BJ (cell line): ENCODE measurements at regions not wholly inside any gene's neighbourhood (a gene's known extent, or its start where the extent isn't known, plus 50 kb on each side); places are given as distances from the start of the nearest gene placed in this dataset.

Experiments used
- CTCF ChIA-PET: fragments of 350-600 bp; formaldehyde crosslinking; extraction: SDS; loops from one replicate; lab custom pipeline; 2021; ENCODE audit warnings: antibody characterized with exemption, inconsistent platforms; lab: Yijun Ruan, JAX
- POLR2A ChIA-PET: fragments of 300-600 bp; sonication (Branson Sonifier 250); formaldehyde crosslinking; extraction: SDS; loops from one replicate; lab custom pipeline; 2021; ENCODE audit warnings: antibody characterized with exemption; lab: Charles Lee
- DNase-seq: peaks from one replicate; pipeline ENCODE4 v3.0.0-alpha.2; 2011; ENCODE audit warnings: low read depth
- H3K27me3 ChIP-seq: 2 replicates; pipeline ENCODE4 v1.6.0; 2011; ENCODE audit warnings: low read length; ENCODE audit not compliant: control insufficient read depth, insufficient read depth
- H3K36me3 ChIP-seq: 2 replicates; pipeline ENCODE4 v1.5.1; 2011; ENCODE audit warnings: low read length; ENCODE audit not compliant: control insufficient read depth, insufficient read depth
- H3K4me3 ChIP-seq: 2 replicates; pipeline ENCODE4 v1.5.1; 2011; ENCODE audit warnings: low read depth, mild to moderate bottlenecking, control low read depth, low read length
- CTCF ChIP-seq: IDR thresholded peaks from 2 replicates; pipeline ENCODE4 v1.5.1; 2011; ENCODE audit warnings: low read depth, mild to moderate bottlenecking, control low read depth, inconsistent platforms, low read length, moderate library complexity; ENCODE audit not compliant: insufficient read depth

DNA sequence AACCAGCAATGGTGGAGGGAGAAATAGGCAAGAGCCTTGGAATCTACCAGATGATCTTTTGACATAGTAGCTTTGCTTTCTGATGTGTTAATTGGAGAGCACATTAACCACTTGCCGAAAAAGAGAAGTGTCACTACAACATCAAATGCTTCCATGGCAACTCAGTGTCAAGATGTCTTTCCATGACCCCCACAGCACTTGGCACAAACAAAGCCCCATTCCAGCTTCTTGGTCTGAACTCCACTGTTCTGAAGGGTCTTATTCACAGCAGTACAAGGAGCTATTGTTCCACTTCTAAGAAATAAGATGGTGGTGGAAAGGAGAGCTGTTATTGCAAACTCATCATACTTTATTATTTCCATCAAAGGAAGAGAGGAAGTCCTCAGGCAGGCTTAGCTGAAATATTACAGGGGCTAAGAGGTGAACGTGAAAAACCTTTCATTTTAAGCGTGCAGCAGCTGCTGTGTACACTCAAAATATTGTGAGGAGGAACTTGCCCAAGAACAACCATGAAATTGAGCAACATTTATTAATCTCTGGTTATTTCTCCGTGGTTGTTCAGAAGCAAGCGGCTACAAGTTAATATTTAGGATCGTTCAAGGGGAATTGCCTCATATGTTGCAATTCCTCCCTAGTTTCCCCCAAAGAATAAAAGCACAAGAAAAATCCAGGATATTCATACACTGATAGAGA lies 354.8 kb upstream of the CELF2 start:
- no peak for DNase-seq
- CTCF ChIA-PET: interaction anchor here (1.7 kb wide), 1 partner anchor 16 kb away, joined by 3 read pairs; no protein-coding TSS in a partner anchor

DNA sequence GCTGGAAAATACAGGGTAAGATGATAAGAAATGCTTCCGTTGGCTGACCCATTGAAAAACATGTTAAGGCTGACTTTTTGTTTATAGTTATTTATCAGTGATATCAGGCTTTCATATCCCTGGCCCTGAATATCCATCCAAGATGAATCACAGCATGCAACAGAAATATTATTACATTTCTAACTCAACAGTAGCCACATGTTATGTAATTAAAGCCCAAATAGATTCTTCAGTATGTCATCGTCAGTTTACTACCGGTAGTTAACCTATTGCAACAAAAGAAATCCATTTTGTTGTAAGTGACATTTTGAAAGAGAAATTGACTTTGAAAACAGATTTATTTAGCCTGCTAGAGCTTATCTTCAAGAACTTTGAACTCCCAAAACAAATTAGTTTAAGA lies 354.1 kb upstream of the CELF2 start:
- DNase-seq: no peak
- POLR2A ChIA-PET: no interaction called here
- CTCF ChIA-PET: interaction anchor here (1.7 kb wide), 1 partner anchor 15 kb away, joined by 3 read pairs; no protein-coding TSS in a partner anchor

More for the DNA sequence above, 354.8 kb upstream of the CELF2 start:
- TF ChIP-seq CTCF: no peak
- POLR2A ChIA-PET: no interaction called here
- no peaks in the 10 kb centered on the region for H3K27me3 ChIP-seq
- no peaks in the 10 kb centered on the region for H3K36me3 ChIP-seq
- H3K4me3 ChIP-seq: no peak overlapping the region

GRCh38 chr10:10665750-10666149 lies 351.9 kb upstream of the CELF2 start:
- Histone ChIP-seq H3K36me3 (no peaks in the 10 kb centered on the region), H3K27me3 (no peaks in the 10 kb centered on the region), H3K4me3 (no peak overlapping the region)
- no peak for TF ChIP-seq CTCF
- ChIA-PET CTCF (interaction anchor here (1.4 kb wide), 1 partner anchor 12 kb away, joined by 5 read pairs; no protein-coding TSS in a partner anchor), POLR2A (no interaction called here)
- no peak for DNase-seq

More for the DNA sequence above, 354.1 kb upstream of the CELF2 start:
- Histone ChIP-seq H3K36me3 (no peaks in the 10 kb centered on the region), H3K4me3 (no peak overlapping the region), H3K27me3 (no peaks in the 10 kb centered on the region)
- no peak for TF ChIP-seq CTCF

DNA sequence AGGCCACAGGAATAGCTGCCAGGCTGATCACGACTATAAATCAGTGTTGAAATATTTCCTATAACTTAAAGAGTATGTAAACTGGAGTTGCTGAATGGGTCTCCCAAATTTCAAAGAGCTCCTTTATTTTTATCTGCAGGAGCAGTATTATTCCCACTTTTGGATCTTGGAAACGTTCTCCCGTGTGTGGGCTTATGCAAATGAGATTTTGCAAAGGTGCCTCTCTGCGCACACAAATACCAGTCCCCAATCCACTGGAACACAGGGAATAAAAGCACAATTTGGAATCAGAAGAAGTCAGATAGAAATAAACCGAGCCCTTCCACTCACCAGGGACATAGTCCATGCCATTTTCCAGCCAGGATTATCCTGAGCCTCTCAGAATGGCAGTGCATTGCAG lies 350.2 kb upstream of the CELF2 start:
- no peaks in the 10 kb centered on the region for H3K36me3 ChIP-seq
- no peak for DNase-seq
- no peak overlapping the region for H3K4me3 ChIP-seq
- H3K27me3 ChIP-seq: no peaks in the 10 kb centered on the region
- ChIA-PET POLR2A (no interaction called here), CTCF (interaction anchor here (0.6 kb wide), 1 partner anchor 141 kb away, joined by 3 read pairs; no protein-coding TSS in a partner anchor)
- TF ChIP-seq CTCF: no peak

- no peak for TF ChIP-seq CTCF
These were observed 340.7 kb upstream of the CELF2 start for GRCh38 chr10:10676972-10677371.

More at GRCh38 chr10:10676972-10677371, 340.7 kb upstream of the CELF2 start:
- H3K27me3 ChIP-seq: no peaks in the 10 kb centered on the region
- no peaks in the 10 kb centered on the region for H3K36me3 ChIP-seq
- H3K4me3 ChIP-seq: no peak overlapping the region
- CTCF ChIA-PET: interaction anchor here (1.1 to 2.1 kb wide), 3 partner anchors 11 to 863 kb away, joined by 3 to 5 read pairs (median 5); no protein-coding TSS in a partner anchor
- POLR2A ChIA-PET: no interaction called here
- DNase-seq: no peak
